ENCODE measurements at regions not wholly inside any gene's neighbourhood (a gene's known extent, or its start where the extent isn't known, plus 50 kb on each side); places are given as distances from the start of the nearest gene placed in this dataset.

DNA sequence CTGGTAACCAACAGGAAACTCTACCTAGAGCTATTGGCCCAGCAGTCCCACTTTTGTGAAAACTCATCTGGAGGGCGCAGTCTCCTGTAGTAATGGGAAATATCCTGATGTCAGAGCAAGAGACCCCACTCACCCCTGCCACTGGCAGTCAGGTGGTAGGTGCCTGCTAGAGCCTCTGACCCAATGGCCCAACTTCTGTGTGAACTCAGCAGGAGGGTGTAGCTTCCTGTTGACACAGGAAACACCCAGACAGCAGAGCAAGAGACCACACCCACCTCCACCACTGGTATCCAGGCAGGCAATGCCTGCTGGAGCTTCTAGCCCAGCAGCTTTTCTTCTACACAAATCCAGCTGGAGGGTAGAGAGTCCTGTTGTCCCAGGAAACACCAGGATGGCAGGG is 1176.8 kb upstream of the PRR20A start:
- TF ChIP-seq, protein P1, sequence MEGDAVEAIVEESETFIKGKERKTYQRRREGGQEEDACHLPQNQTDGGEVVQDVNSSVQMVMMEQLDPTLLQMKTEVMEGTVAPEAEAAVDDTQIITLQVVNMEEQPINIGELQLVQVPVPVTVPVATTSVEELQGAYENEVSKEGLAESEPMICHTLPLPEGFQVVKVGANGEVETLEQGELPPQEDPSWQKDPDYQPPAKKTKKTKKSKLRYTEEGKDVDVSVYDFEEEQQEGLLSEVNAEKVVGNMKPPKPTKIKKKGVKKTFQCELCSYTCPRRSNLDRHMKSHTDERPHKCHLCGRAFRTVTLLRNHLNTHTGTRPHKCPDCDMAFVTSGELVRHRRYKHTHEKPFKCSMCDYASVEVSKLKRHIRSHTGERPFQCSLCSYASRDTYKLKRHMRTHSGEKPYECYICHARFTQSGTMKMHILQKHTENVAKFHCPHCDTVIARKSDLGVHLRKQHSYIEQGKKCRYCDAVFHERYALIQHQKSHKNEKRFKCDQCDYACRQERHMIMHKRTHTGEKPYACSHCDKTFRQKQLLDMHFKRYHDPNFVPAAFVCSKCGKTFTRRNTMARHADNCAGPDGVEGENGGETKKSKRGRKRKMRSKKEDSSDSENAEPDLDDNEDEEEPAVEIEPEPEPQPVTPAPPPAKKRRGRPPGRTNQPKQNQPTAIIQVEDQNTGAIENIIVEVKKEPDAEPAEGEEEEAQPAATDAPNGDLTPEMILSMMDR (IDR thresholded peaks at IDR 0.05) = no peak
- no peak for TF ChIP-seq POLR2A (IDR thresholded peaks at IDR 0.05)

All from thyroid gland (tissue), 4 donors.